ENCODE measurements at regions not wholly inside any gene's neighbourhood (a gene's known extent, or its start where the extent isn't known, plus 50 kb on each side); places are given as distances from the start of the nearest gene placed in this dataset.

GRCh38 chr10:130430852-130431704 is 294.9 kb downstream of the GLRX3 start:
- no peak for DNase-seq (ENCODE audit: low read depth)

- DNase-seq (ENCODE audit: low read depth): no peak
Observed at GRCh38 chr10:130432271-130432670, 296.1 kb downstream of the GLRX3 start.

GRCh38 chr10:130432850-130433249 is 296.7 kb downstream of the GLRX3 start:
- no peak for DNase-seq (ENCODE audit: low read depth)

- no peak for DNase-seq (ENCODE audit: low read depth)
Observed at GRCh38 chr10:130434446-130435385, 298.5 kb downstream of the GLRX3 start.

- DNase-seq (ENCODE audit: low read depth): no peak
Observed at GRCh38 chr10:130435961-130436360, 299.8 kb downstream of the GLRX3 start.

GRCh38 chr10:130438861-130439260 is 302.7 kb downstream of the GLRX3 start:
- no peak for DNase-seq (ENCODE audit: low read depth)

GRCh38 chr10:130439766-130440165 is 303.6 kb downstream of the GLRX3 start:
- DNase-seq (ENCODE audit: low read depth): no peak

- no peak for DNase-seq (ENCODE audit: low read depth)
Observed at GRCh38 chr10:130440494-130440893, 304.3 kb downstream of the GLRX3 start.

GRCh38 chr10:130440971-130441370 is 304.8 kb downstream of the GLRX3 start:
- no peak for DNase-seq (ENCODE audit: low read depth)

GRCh38 chr10:130443066-130443465 is 306.9 kb downstream of the GLRX3 start:
- DNase-seq (ENCODE audit: low read depth): no peak

- DNase-seq (ENCODE audit: low read depth): no peak
Observed at GRCh38 chr10:130453036-130453720, 317.0 kb downstream of the GLRX3 start.

GRCh38 chr10:130453721-130454542 is 317.7 kb downstream of the GLRX3 start:
- DNase-seq (ENCODE audit: low read depth): no peak

- DNase-seq (ENCODE audit: low read depth): no peak
Observed at GRCh38 chr10:130454543-130455000, 318.4 kb downstream of the GLRX3 start.

- DNase-seq (ENCODE audit: low read depth): no peak
Observed at GRCh38 chr10:130455111-130455695, 319.0 kb downstream of the GLRX3 start.

GRCh38 chr10:130455791-130456190 is 319.6 kb downstream of the GLRX3 start:
- no peak for DNase-seq (ENCODE audit: low read depth)

- no peak for DNase-seq (ENCODE audit: low read depth)
Observed at GRCh38 chr10:130456616-130457015, 320.4 kb downstream of the GLRX3 start.

- no peak for DNase-seq (ENCODE audit: low read depth)
Observed at GRCh38 chr10:130458509-130458908, 322.3 kb downstream of the GLRX3 start.

GRCh38 chr10:130459011-130459410 is 322.8 kb downstream of the GLRX3 start:
- no peak for DNase-seq (ENCODE audit: low read depth)

- no peak for DNase-seq (ENCODE audit: low read depth)
Observed at GRCh38 chr10:130459851-130460490, 323.8 kb downstream of the GLRX3 start.

- DNase-seq (ENCODE audit: low read depth): no peak
Observed at GRCh38 chr10:130461631-130462030, 325.4 kb downstream of the GLRX3 start.
